H1 (cell line): ENCODE measurements at regions not wholly inside any gene's neighbourhood (a gene's known extent, or its start where the extent isn't known, plus 50 kb on each side); places are given as distances from the start of the nearest gene placed in this dataset.

Experiments used
- CTCF ChIA-PET: fragments of 300-600 bp; sonication (Branson Sonifier 250); formaldehyde crosslinking; loops from one replicate; lab custom pipeline; 2021; ENCODE audit not compliant: partially characterized antibody; lab: Charles Lee
- POLR2A ChIA-PET: fragments of 300-600 bp; sonication (Branson Sonifier 250); formaldehyde crosslinking; loops from one replicate; lab custom pipeline; 2021; ENCODE audit warnings: inconsistent platforms; ENCODE audit not compliant: partially characterized antibody; lab: Charles Lee
- DNase-seq, 2 experiments: peaks; one replicate each; pipeline versions ENCODE4 v3.0.0 to v3.0.0-alpha.2; 2010 to 2022; ENCODE audit warnings: low spot score in 2 of 2, low read depth in 1 of 2, mixed read lengths in 1 of 2
- FAIRE-seq: peaks from 2 replicates; lab custom pipeline; 2011; peaks lifted over from hg19 to GRCh38; lab: Jason Lieb, UNC
- H2AFZ ChIP-seq: 2 replicates; pipeline ENCODE4 v1.8.1; 2012; ENCODE audit warnings: low read length, inconsistent platforms
- H2AK5ac ChIP-seq: 2 replicates; pipeline ENCODE4 v1.6.1; 2013; ENCODE audit warnings: low read depth, low read length
- H2BK120ac ChIP-seq: replicated peaks from 2 replicates; pipeline ENCODE3; 2013; ENCODE audit warnings: low read depth, low read length, inconsistent platforms
- H2BK12ac ChIP-seq: 2 replicates; pipeline ENCODE4 v1.6.1; 2013; ENCODE audit warnings: low read depth, low read length
- H2BK15ac ChIP-seq: 2 replicates; pipeline ENCODE4 v1.6.1; 2013; ENCODE audit warnings: low read length
- H2BK20ac ChIP-seq: 2 replicates; pipeline ENCODE4 v1.6.1; 2013; ENCODE audit warnings: low read length
- H2BK5ac ChIP-seq: 2 replicates; pipeline ENCODE4 v1.6.1; 2013; ENCODE audit warnings: low read depth, low read length
- H3K14ac ChIP-seq: 2 replicates; pipeline ENCODE4 v1.6.1; 2013; ENCODE audit warnings: inconsistent platforms; ENCODE audit not compliant: insufficient read length
- H3K18ac ChIP-seq: 2 replicates; pipeline ENCODE4 v1.6.1; 2013; ENCODE audit warnings: low read length; ENCODE audit errors: extremely low read depth
- H3K23ac ChIP-seq: 2 replicates; pipeline ENCODE4 v1.6.1; 2013; ENCODE audit warnings: inconsistent platforms; ENCODE audit not compliant: insufficient read length
- H3K23me2 ChIP-seq: 2 replicates; pipeline ENCODE4 v1.6.1; 2013; ENCODE audit warnings: low read depth, low read length
- H3K27ac ChIP-seq: 2 replicates; pipeline ENCODE4 v1.6.1; 2011; ENCODE audit warnings: low read depth, low read length, inconsistent platforms
- H3K27me3 ChIP-seq, 4 experiments: replicated peaks in 1 of 4; 1 replicate in 1 of 4; 2 replicates in 3 of 4; pipeline versions ENCODE4 v1.6.1 to v1.8.1; 2011 to 2013; ENCODE audit warnings: low read length in 3 of 4, mild to moderate bottlenecking in 3 of 4, inconsistent platforms in 2 of 4, mixed read lengths in 2 of 4, moderate library complexity in 1 of 4; ENCODE audit not compliant: control insufficient read depth in 3 of 4, insufficient read depth in 3 of 4; ENCODE audit errors: extremely low read depth in 1 of 4
- H3K36me3 ChIP-seq, 4 experiments: 2 replicates each; pipeline versions ENCODE4 v1.6.1 to v1.8.1; 2011 to 2013; ENCODE audit warnings: mild to moderate bottlenecking in 4 of 4, low read length in 3 of 4, moderate library complexity in 2 of 4, control low read depth in 1 of 4, inconsistent platforms in 1 of 4; ENCODE audit not compliant: insufficient read depth in 4 of 4, control insufficient read depth in 2 of 4
- H3K4ac ChIP-seq: replicated peaks from 2 replicates; pipeline ENCODE3; 2013; ENCODE audit warnings: low read length, low read depth, mixed read lengths, inconsistent platforms; ENCODE audit not compliant: insufficient read length
- H3K4me1 ChIP-seq, 4 experiments: replicated peaks in 1 of 4; 1 replicate in 1 of 4; 2 replicates in 3 of 4; pipeline versions ENCODE4 v1.6.1 to v1.8.1; 2011 to 2013; ENCODE audit warnings: low read length in 3 of 4, inconsistent platforms in 2 of 4, mixed read lengths in 1 of 4; ENCODE audit not compliant: insufficient read depth in 4 of 4, control insufficient read depth in 3 of 4
- H3K4me2 ChIP-seq, 2 experiments: 2 replicates each; pipeline versions ENCODE4 v1.6.1 to v1.8.1; 2011 to 2013; ENCODE audit warnings: low read depth in 2 of 2, low read length in 2 of 2, control low read depth in 1 of 2, inconsistent platforms in 1 of 2, mild to moderate bottlenecking in 1 of 2; ENCODE audit not compliant: insufficient read depth in 1 of 2
- H3K4me3 ChIP-seq, 4 experiments: fragments of 200-600, 300-600 bp in 1 of 4; sonication (generic), shearing (Covaris generic), sonication (Bioruptor Twin) in 1 of 4; 2 replicates each; pipeline versions ENCODE4 v1.5.1 to v1.8.1; 2011 to 2016; ENCODE audit warnings: low read length in 4 of 4, low read depth in 3 of 4, control low read depth in 2 of 4, inconsistent platforms in 2 of 4, mild to moderate bottlenecking in 2 of 4, mixed read lengths in 1 of 4, moderate library complexity in 1 of 4; ENCODE audit not compliant: insufficient read depth in 2 of 4; ENCODE audit errors: extremely low read depth in 1 of 4
- H3K56ac ChIP-seq: replicated peaks from 2 replicates; pipeline ENCODE3; 2013; ENCODE audit warnings: low read depth, mild to moderate bottlenecking, mixed read lengths, low read length, inconsistent platforms; ENCODE audit not compliant: insufficient read length
- H3K79me1 ChIP-seq: 2 replicates; pipeline ENCODE4 v1.6.1; 2013; ENCODE audit warnings: low read depth, low read length, control low read depth
- H3K79me2 ChIP-seq, 2 experiments: 2 replicates each; pipeline versions ENCODE4 v1.6.1 to v1.8.1; 2012 to 2013; ENCODE audit warnings: low read length in 2 of 2, mild to moderate bottlenecking in 2 of 2, inconsistent platforms in 1 of 2; ENCODE audit not compliant: insufficient read depth in 2 of 2, control insufficient read depth in 1 of 2
- H3K9ac ChIP-seq, 4 experiments: replicated peaks in 1 of 4; 1 replicate in 1 of 4; 2 replicates in 3 of 4; pipeline versions ENCODE4 v1.6.1 to v1.8.1; 2011 to 2013; ENCODE audit warnings: low read depth in 3 of 4, low read length in 3 of 4, control low read depth in 2 of 4, mild to moderate bottlenecking in 2 of 4, moderate library complexity in 2 of 4, inconsistent platforms in 1 of 4; ENCODE audit errors: extremely low read depth in 1 of 4
- H3K9me3 ChIP-seq, 2 experiments: 2 replicates each; pipeline versions ENCODE4 v1.6.1 to v1.8.1; 2012 to 2013; ENCODE audit warnings: mild to moderate bottlenecking in 2 of 2, moderate library complexity in 2 of 2, control low read depth in 1 of 2, inconsistent platforms in 1 of 2, low read depth in 1 of 2, low read length in 1 of 2, mixed read lengths in 1 of 2; ENCODE audit not compliant: insufficient read depth in 2 of 2
- H4K20me1 ChIP-seq, 2 experiments: replicated peaks in 1 of 2; 2 replicates each; pipeline versions ENCODE3 to v1.8.1; 2011 to 2013; ENCODE audit warnings: inconsistent platforms in 2 of 2, low read length in 2 of 2, mild to moderate bottlenecking in 1 of 2; ENCODE audit not compliant: insufficient read depth in 2 of 2, control insufficient read depth in 1 of 2
- H4K5ac ChIP-seq: 2 replicates; pipeline ENCODE4 v1.6.1; 2013; ENCODE audit warnings: low read length, low read depth, mixed read lengths, inconsistent platforms; ENCODE audit not compliant: insufficient read length
- H4K8ac ChIP-seq: 2 replicates; pipeline ENCODE4 v1.8.0; 2013; ENCODE audit warnings: mild to moderate bottlenecking, moderate library complexity, low read length, inconsistent platforms; ENCODE audit not compliant: insufficient read depth; ENCODE audit errors: extremely low read depth
- H4K91ac ChIP-seq: replicated peaks from 2 replicates; pipeline ENCODE3; 2013; ENCODE audit warnings: low read length, mixed read lengths, inconsistent platforms; ENCODE audit not compliant: insufficient read length
- CHD2 ChIP-seq: IDR thresholded peaks from 2 replicates; pipeline ENCODE4 v1.6.1; 2012; ENCODE audit warnings: low read length, improper control_type of control experiment
- CTBP2 ChIP-seq: IDR thresholded peaks from 2 replicates; pipeline ENCODE4 v1.7.0; 2011; ENCODE audit warnings: borderline replicate concordance, mild to moderate bottlenecking, moderate library complexity, mixed read lengths, low read length; ENCODE audit not compliant: insufficient read depth, insufficient read length
- GTF2F1 ChIP-seq: IDR thresholded peaks from 2 replicates; pipeline ENCODE4 v1.6.1; 2012; ENCODE audit warnings: low read depth, low read length, improper control_type of control experiment, borderline replicate concordance
- HDAC2 ChIP-seq, 2 experiments: fragments of 300-600 bp in 1 of 2; sonication (generic) in 1 of 2; IDR thresholded peaks; 2 replicates each; pipeline ENCODE4 v1.6.1; 2011 to 2012; ENCODE audit warnings: low read depth in 2 of 2, low read length in 2 of 2, mild to moderate bottlenecking in 2 of 2, moderate library complexity in 2 of 2, borderline replicate concordance in 1 of 2, inconsistent platforms in 1 of 2
- JUN ChIP-seq: IDR thresholded peaks from 2 replicates; pipeline ENCODE4 v1.6.1; 2011; ENCODE audit warnings: low read depth, mild to moderate bottlenecking, improper control_type of control experiment, low read length
- KDM1A ChIP-seq: fragments of 200-600, 300-600 bp; sonication (generic); IDR thresholded peaks from 2 replicates; pipeline ENCODE4 v1.7.1; 2016; ENCODE audit warnings: mild to moderate bottlenecking, low read length, borderline replicate concordance
- KDM4A ChIP-seq: IDR thresholded peaks from one replicate; pipeline ENCODE4 v1.7.1; 2012; ENCODE audit warnings: low read depth, mild to moderate bottlenecking, moderate library complexity, low read length, inconsistent platforms; ENCODE audit not compliant: severe bottlenecking
- POLR2A ChIP-seq, 2 experiments: IDR thresholded peaks; 1 replicate in 1 of 2; 2 replicates in 1 of 2; pipeline ENCODE4 v1.6.1; 2011; ENCODE audit warnings: low read depth in 2 of 2, low read length in 2 of 2, mild to moderate bottlenecking in 2 of 2; ENCODE audit errors: control extremely low read depth in 1 of 2
- POU5F1 ChIP-seq: IDR thresholded peaks from 2 replicates; pipeline ENCODE4 v1.6.1; 2011; ENCODE audit warnings: low read depth, mild to moderate bottlenecking, low read length, moderate library complexity
- RBBP5 ChIP-seq: IDR thresholded peaks from 2 replicates; pipeline ENCODE4 v1.7.1; 2012; ENCODE audit warnings: low read depth, mild to moderate bottlenecking, inconsistent platforms, low read length, moderate library complexity, borderline replicate concordance
- RNF2 ChIP-seq: fragments of 200-900, 300-1000 bp; sonication (generic); IDR thresholded peaks from 2 replicates; pipeline ENCODE4 v1.7.1; 2016; ENCODE audit warnings: borderline replicate concordance, low read depth, mild to moderate bottlenecking, antibody characterized with exemption, low read length; ENCODE audit not compliant: poor library complexity, severe bottlenecking; ENCODE audit errors: missing control alignments
- SUZ12 ChIP-seq: fragments of 200-600 bp; sonication (generic); IDR thresholded peaks from 2 replicates; pipeline ENCODE4 v1.6.1; 2012; ENCODE audit warnings: mild to moderate bottlenecking, inconsistent platforms, low read length, moderate library complexity, mixed read lengths
- TAF7 ChIP-seq: optimal IDR thresholded peaks from 2 replicates; pipeline ENCODE3; 2011; ENCODE audit warnings: low read depth, mild to moderate bottlenecking, inconsistent platforms, low read length, moderate library complexity, borderline replicate concordance
- ZNF274 ChIP-seq: IDR thresholded peaks from 2 replicates; pipeline ENCODE4 v1.7.0; 2012; ENCODE audit warnings: low read length, borderline replicate concordance; ENCODE audit errors: extremely low read depth
- WGBS, 2 experiments: shearing (Covaris generic) in 1 of 2; methylation state at CpG; one replicate each; pipeline versions ENCODE4 v1.1.6 to v1.1.7; 2013 to 2015; ENCODE audit warnings: low lambda C conversion rate in 2 of 2, mixed read lengths in 2 of 2, inconsistent platforms in 1 of 2, low coverage in 1 of 2, missing lambda C conversion rate in 1 of 2; ENCODE audit not compliant: insufficient replicate concordance in 2 of 2, insufficient coverage in 1 of 2, insufficient read length in 1 of 2; ENCODE audit errors: extremely low coverage in 1 of 2, missing lambda C conversion rate in 1 of 2; 5-methylcytosine and 5-hydroxymethylcytosine counted together

DNA sequence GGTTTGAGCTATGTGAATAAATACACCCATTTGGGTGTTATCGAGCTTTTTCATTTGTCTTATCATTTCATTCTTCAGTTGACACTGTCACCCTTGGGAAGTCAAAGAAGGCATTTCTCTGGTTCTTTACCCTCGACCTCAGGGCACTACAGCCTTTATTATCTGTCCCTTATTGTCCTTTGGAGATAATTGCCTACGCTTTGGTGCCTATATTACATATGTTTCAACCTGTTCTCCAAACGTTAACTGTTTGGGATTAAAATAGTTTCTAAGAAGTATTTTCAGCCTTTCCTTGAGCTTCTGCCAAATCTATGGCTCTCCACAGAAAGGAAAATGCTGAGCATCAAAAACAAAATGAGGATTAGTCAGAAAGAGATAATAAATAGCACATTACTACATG, 395.4 kb upstream of the ADAMTS9 start:
- Histone ChIP-seq H3K4me1 (peaks cover 0 to 3% (median 2%) of the 10 kb centered on the region in 4 experiments; a peak in 3 of 7 replicates), H3K14ac (no peak overlapping the region), H2BK15ac (no peak overlapping the region), H3K27me3 (peaks cover 0 to 1% (median 0%) of the 10 kb centered on the region in 4 experiments; a peak in 1 of 7 replicates), H3K4me3 (no peak overlapping the region), H3K23me2 (no peaks in the 10 kb centered on the region), H3K9me3 (no peaks in the 10 kb centered on the region), H3K56ac (no peak overlapping the region), H2BK120ac (no peak overlapping the region), H2AFZ (no peak overlapping the region), H4K8ac (no peak overlapping the region), H2BK12ac (no peak overlapping the region), H3K79me2 (no peaks in the 10 kb centered on the region), H3K27ac (no peak overlapping the region), H3K4ac (no peak overlapping the region), H3K79me1 (no peaks in the 10 kb centered on the region), H2BK5ac (no peak overlapping the region), H4K20me1 (no peaks in the 10 kb centered on the region), H3K36me3 (no peaks in the 10 kb centered on the region), H3K23ac (no peak overlapping the region), H2AK5ac (no peak overlapping the region), H2BK20ac (no peak overlapping the region), H3K9ac (no peak overlapping the region), H4K91ac (no peak overlapping the region), H3K18ac (no peak overlapping the region), H3K4me2 (no peak overlapping the region), H4K5ac (no peak overlapping the region)
- CTCF ChIA-PET = interaction anchor here (1.0 kb wide), 1 partner anchor 27 kb away, joined by 4 read pairs; no protein-coding TSS in a partner anchor
- WGBS, 2 experiments = 81% methylated on average over 4 of the region's 4 CpGs; no CpG with 5 or more reads in 1 of the 2 experiments
- no peak for FAIRE-seq
- DNase-seq = no peak
- POLR2A ChIA-PET = interaction anchor here (0.7 kb wide), 1 partner anchor 10 kb away, joined by 3 read pairs; no protein-coding TSS in a partner anchor
- TF ChIP-seq ZNF274 (no peak), SUZ12 (no peak), POU5F1 (no peak), POLR2A (IDR thresholded peaks at IDR 0.05; ENCODE audit: control extremely low read depth in 1 of 2, low read depth in 2 of 2, low read length in 2 of 2) (no peak), KDM4A (no peak), TAF7 (no peak), RNF2 (no peak), CHD2 (no peak), RBBP5 (no peak), KDM1A (no peak), HDAC2 (IDR thresholded peaks at IDR 0.05; ENCODE audit: borderline replicate concordance in 1 of 2, low read depth in 2 of 2, low read length in 2 of 2) (no peak), CTBP2 (no peak), JUN (no peak), GTF2F1 (no peak)
